Stimulated activated CD8-positive, alpha-beta memory T cell treated with anti-CD3 and anti-CD28 coated beads, Interleukin-12 subunit alpha, Interleukin-12 subunit beta, amount 100 ng/mL, for 24 hours (primary cell): ENCODE measurements at regions not wholly inside any gene's neighbourhood (a gene's known extent, or its start where the extent isn't known, plus 50 kb on each side); places are given as distances from the start of the nearest gene placed in this dataset.
A peak's percentile ranks its signal among the peaks of the same experiment; 100 is the strongest.
"Not testable (repeated sequence)": the region's sequence is repeated elsewhere in the genome, so short reads cannot be mapped to it uniquely, and the experiment has no call there.

Experiments
- DNase-seq: peaks from one replicate; pipeline ENCODE4 v3.0.0-alpha.2; 2020; ENCODE audit errors: extremely low read depth

DNA sequence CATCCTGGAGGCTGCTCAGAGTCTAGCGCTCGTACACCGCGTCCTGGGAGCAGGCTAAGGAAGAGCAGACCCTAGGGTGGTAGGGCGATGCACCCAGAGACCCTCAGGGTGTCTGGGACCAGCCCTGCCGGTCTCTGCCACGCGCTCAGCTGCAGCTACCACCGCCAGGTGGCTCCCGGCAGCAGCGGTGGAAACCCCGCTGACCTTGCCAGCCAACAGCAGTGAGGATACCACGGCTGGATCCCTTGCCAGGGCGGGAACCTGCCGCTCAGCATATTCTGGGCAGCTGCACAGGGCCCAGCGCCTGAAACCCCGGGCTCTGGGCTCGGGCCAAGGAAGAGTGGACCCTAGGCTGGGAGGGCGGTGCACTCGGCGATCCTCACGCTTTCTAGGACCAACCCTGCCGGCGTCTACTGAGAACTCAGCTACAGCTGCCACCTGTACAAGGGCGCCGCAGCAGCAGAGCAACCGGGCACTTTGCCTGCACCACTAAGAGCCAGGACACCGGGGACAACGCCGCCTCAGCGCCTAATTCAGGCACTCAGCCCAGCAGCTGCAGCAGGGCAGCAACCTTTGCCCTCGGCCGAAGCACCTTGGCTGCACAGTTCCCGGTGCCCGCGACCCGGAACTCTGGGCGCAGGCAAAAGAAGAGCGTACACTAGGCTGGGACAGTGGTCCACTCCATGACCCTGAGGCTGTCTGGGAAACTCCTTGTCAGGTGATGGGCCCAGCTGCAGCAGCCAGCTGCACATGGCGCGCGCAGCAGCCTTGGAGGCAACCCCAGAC, 80.8 kb downstream of the POTEB2 start:
- DNase-seq, result not testable (repeated sequence)

- not testable (repeated sequence) for DNase-seq
Measured at GRCh38 chr15:20783598-20784184, 82.4 kb downstream of the POTEB2 start.

DNA sequence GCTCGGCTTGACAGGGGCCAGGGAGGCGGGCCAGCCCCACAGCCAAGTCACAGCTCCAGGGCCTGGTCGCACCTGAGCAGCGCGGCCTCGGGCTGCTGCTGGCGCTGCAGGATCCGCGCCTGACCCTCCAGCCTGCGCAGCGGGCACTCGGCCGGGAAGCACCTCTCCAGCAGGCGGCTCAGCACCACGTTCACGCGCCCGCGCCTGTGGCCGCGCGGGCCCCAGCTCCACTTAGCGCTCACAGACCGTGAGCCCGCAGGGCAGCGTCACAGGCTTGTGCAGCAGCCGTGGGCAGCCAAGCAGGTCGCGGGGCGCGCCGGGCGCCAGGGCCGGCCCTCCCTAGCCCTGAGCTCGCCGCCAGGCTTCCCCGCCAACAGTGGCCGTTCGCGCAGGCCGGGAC, 90.7 kb downstream of the POTEB2 start:
- DNase-seq, result not testable (repeated sequence)

GRCh38 chr15:20767943-20768342, 98.2 kb downstream of the POTEB2 start:
- DNase-seq, result not testable (repeated sequence)

GRCh38 chr15:20762422-20762821, 103.7 kb downstream of the POTEB2 start:
- DNase-seq, result not testable (repeated sequence)

GRCh38 chr15:20756440-20756839, 109.7 kb downstream of the POTEB2 start:
- not testable (repeated sequence) for DNase-seq

- DNase-seq, result peak; percentile 26
Measured at GRCh38 chr15:20755665-20756398, 110.3 kb downstream of the POTEB2 start.

GRCh38 chr15:20733493-20733892, 132.6 kb downstream of the POTEB2 start:
- not testable (repeated sequence) for DNase-seq
